H1 (cell line): ENCODE measurements at regions not wholly inside any gene's neighbourhood (a gene's known extent, or its start where the extent isn't known, plus 50 kb on each side); places are given as distances from the start of the nearest gene placed in this dataset.

Experiments used
- CEBPB ChIP-seq: IDR thresholded peaks from 2 replicates; pipeline ENCODE4 v1.6.1; 2012; ENCODE audit warnings: low read depth, low read length
- RFX5 ChIP-seq: IDR thresholded peaks from 2 replicates; pipeline ENCODE4 v1.6.1; 2011; ENCODE audit warnings: low read depth, low read length, improper control_type of control experiment, borderline replicate concordance
- SIRT6 ChIP-seq: IDR thresholded peaks from one replicate; pipeline ENCODE4 v1.7.1; 2012; ENCODE audit warnings: low read length, inconsistent platforms
- TF ChIP-seq, protein P1 (sequence below): IDR thresholded peaks from 2 replicates; pipeline ENCODE4 v1.6.1; 2012; ENCODE audit warnings: inconsistent platforms

- no peak for TF ChIP-seq RFX5
- no peak for TF ChIP-seq SIRT6
- TF ChIP-seq CEBPB = no peak
- TF ChIP-seq, protein P1, sequence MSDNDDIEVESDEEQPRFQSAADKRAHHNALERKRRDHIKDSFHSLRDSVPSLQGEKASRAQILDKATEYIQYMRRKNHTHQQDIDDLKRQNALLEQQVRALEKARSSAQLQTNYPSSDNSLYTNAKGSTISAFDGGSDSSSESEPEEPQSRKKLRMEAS = no peak
These were observed 112.4 kb upstream of the DCBLD2 start (continued) for GRCh38 chr3:99013777-99014315.
